Neural cell (in vitro differentiated cells): ENCODE measurements at regions not wholly inside any gene's neighbourhood (a gene's known extent, or its start where the extent isn't known, plus 50 kb on each side); places are given as distances from the start of the nearest gene placed in this dataset.

Experiments
- H2AFZ ChIP-seq: fragments of 200-600, 300-800 bp; sonication (generic), shearing (Covaris generic); 2 replicates; pipeline ENCODE4 v1.6.0; 2014; ENCODE audit warnings: low read depth, mild to moderate bottlenecking, antibody characterized with exemption, low read length, moderate library complexity
- H3F3A ChIP-seq: fragments of 200-600 bp; shearing (Covaris generic); 2 replicates; pipeline ENCODE4 v1.6.1; 2016; ENCODE audit warnings: mild to moderate bottlenecking, moderate library complexity, mixed read lengths, antibody characterized with exemption, low read length; ENCODE audit not compliant: insufficient read depth, poor library complexity, severe bottlenecking
- H3K27ac ChIP-seq: fragments of 200-600, 300-800 bp; sonication (generic), shearing (Covaris generic); 2 replicates; pipeline ENCODE4 v1.5.1; 2014; ENCODE audit warnings: mild to moderate bottlenecking, low read length, moderate library complexity
- H3K27me3 ChIP-seq: fragments of 300-800, 200-600 bp; sonication (generic), shearing (Covaris generic); 2 replicates; pipeline ENCODE4 v1.6.0; 2014; ENCODE audit warnings: mild to moderate bottlenecking, low read depth, low read length, moderate library complexity; ENCODE audit not compliant: insufficient read depth
- H3K36me3 ChIP-seq: fragments of 300-800, 200-600 bp; sonication (generic), shearing (Covaris generic); 2 replicates; pipeline ENCODE4 v1.5.1; 2014; ENCODE audit warnings: mild to moderate bottlenecking, antibody characterized with exemption, low read length, moderate library complexity; ENCODE audit not compliant: insufficient read depth
- H3K4me2 ChIP-seq: fragments of 300-800, 200-600 bp; sonication (generic), shearing (Covaris generic); 2 replicates; pipeline ENCODE4 v1.6.0; 2014; ENCODE audit warnings: mild to moderate bottlenecking, low read length
- H3K4me3 ChIP-seq: fragments of 300-800, 200-600 bp; sonication (generic), shearing (Covaris generic); 2 replicates; pipeline ENCODE4 v1.5.1; 2014; ENCODE audit warnings: mild to moderate bottlenecking, low read length, moderate library complexity
- H3K79me2 ChIP-seq: fragments of 200-600 bp; shearing (Covaris generic); replicated peaks from 2 replicates; pipeline ENCODE4 v1.6.0; 2014; ENCODE audit warnings: mild to moderate bottlenecking, low read length, moderate library complexity; ENCODE audit not compliant: insufficient read depth
- H3K9ac ChIP-seq: fragments of 300-800, 200-600 bp; sonication (generic), shearing (Covaris generic); 2 replicates; pipeline ENCODE4 v1.6.1; 2016; ENCODE audit warnings: mild to moderate bottlenecking, low read length, mixed read lengths
- H3K9me2 ChIP-seq: fragments of 200-600 bp; shearing (Covaris generic); 2 replicates; pipeline ENCODE4 v1.6.1; 2016; ENCODE audit warnings: mild to moderate bottlenecking, low read length, mixed read lengths; ENCODE audit not compliant: insufficient read depth
- H3K9me3 ChIP-seq: fragments of 200-600, 300-800 bp; sonication (generic), shearing (Covaris generic); 2 replicates; pipeline ENCODE4 v1.6.1; 2016; ENCODE audit warnings: mild to moderate bottlenecking, mixed run types, low read length, moderate library complexity, mixed read lengths
- H4K20me1 ChIP-seq: fragments of 200-600 bp; shearing (Covaris generic); 2 replicates; pipeline ENCODE4 v1.6.1; 2016; ENCODE audit warnings: mild to moderate bottlenecking, mixed run types; ENCODE audit not compliant: insufficient read depth
- CTCF ChIP-seq: fragments of 450-650 bp; IDR thresholded peaks from 2 replicates; pipeline ENCODE4 v1.5.1; 2014; ENCODE audit warnings: antibody characterized with exemption, mild to moderate bottlenecking, moderate library complexity; ENCODE audit not compliant: poor library complexity, severe bottlenecking
- EP300 ChIP-seq: fragments of 450-650 bp; conservative IDR thresholded peaks from 2 replicates; pipeline ENCODE4 v1.6.1; 2014; ENCODE audit warnings: antibody characterized with exemption, mild to moderate bottlenecking, moderate library complexity; ENCODE audit not compliant: poor library complexity, severe bottlenecking
- EZH2 ChIP-seq: fragments of 200-600, 300-800 bp; shearing (Covaris generic), sonication (generic); IDR thresholded peaks from 2 replicates; pipeline ENCODE4 v1.6.1; 2014; ENCODE audit warnings: antibody characterized with exemption, low read length, borderline replicate concordance, mild to moderate bottlenecking; ENCODE audit not compliant: insufficient read depth, poor library complexity, severe bottlenecking
- MXI1 ChIP-seq: fragments of 450-650 bp; conservative IDR thresholded peaks from 2 replicates; pipeline ENCODE4 v1.6.1; 2014; ENCODE audit warnings: antibody characterized with exemption, mild to moderate bottlenecking; ENCODE audit not compliant: poor library complexity, severe bottlenecking
- POLR2AphosphoS5 ChIP-seq: IDR thresholded peaks from 2 replicates; pipeline ENCODE4 v1.6.1; 2012
- RAD21 ChIP-seq: fragments of 450-650 bp; conservative IDR thresholded peaks from 2 replicates; pipeline ENCODE4 v1.6.1; 2014; ENCODE audit warnings: antibody characterized with exemption, mild to moderate bottlenecking, moderate library complexity
- REST ChIP-seq: IDR thresholded peaks from 2 replicates; pipeline ENCODE4 v1.6.1; 2012; ENCODE audit warnings: borderline replicate concordance
- SMC3 ChIP-seq: fragments of 450-650 bp; conservative IDR thresholded peaks from 2 replicates; pipeline ENCODE4 v1.6.1; 2014; ENCODE audit warnings: antibody characterized with exemption, mild to moderate bottlenecking, moderate library complexity; ENCODE audit not compliant: poor library complexity
- TAF1 ChIP-seq: IDR thresholded peaks from 2 replicates; pipeline ENCODE4 v1.6.1; 2012; ENCODE audit warnings: low read depth

GRCh38 chr20:55641497-55641896, 363.8 kb downstream of the CBLN4 start:
- no peaks in the 10 kb centered on the region for H3K27me3 ChIP-seq

GRCh38 chr20:55635870-55636269, 369.4 kb downstream of the CBLN4 start:
- H3K4me2 ChIP-seq = no peak overlapping the region
- no peaks in the 10 kb centered on the region for H3K79me2 ChIP-seq
- H3K36me3 ChIP-seq = no peaks in the 10 kb centered on the region
- no peak for TF ChIP-seq MXI1
- no peak for TF ChIP-seq REST
- TF ChIP-seq RAD21 = no peak
- no peak for TF ChIP-seq SMC3
- no peak overlapping the region for H3K4me3 ChIP-seq
- H3K9me2 ChIP-seq = no peaks in the 10 kb centered on the region
- H3K27ac ChIP-seq = no peak overlapping the region
- no peak overlapping the region for H3K9ac ChIP-seq
- H2AFZ ChIP-seq = no peak overlapping the region
- no peaks in the 10 kb centered on the region for H3K9me3 ChIP-seq
- H4K20me1 ChIP-seq = no peaks in the 10 kb centered on the region
- H3F3A ChIP-seq = no peaks in the 10 kb centered on the region
- H3K27me3 ChIP-seq = no peaks in the 10 kb centered on the region

More at GRCh38 chr20:55641497-55641896, 363.8 kb downstream of the CBLN4 start:
- Histone ChIP-seq H3K9me2 (no peaks in the 10 kb centered on the region), H2AFZ (no peak overlapping the region), H3K4me3 (no peak overlapping the region), H3K9me3 (no peaks in the 10 kb centered on the region), H3K36me3 (no peaks in the 10 kb centered on the region), H3K27ac (no peak overlapping the region), H3K9ac (no peak overlapping the region), H3K79me2 (no peaks in the 10 kb centered on the region), H4K20me1 (no peaks in the 10 kb centered on the region), H3K4me2 (no peak overlapping the region), H3F3A (no peaks in the 10 kb centered on the region)
- TF ChIP-seq REST = no peak
- no peak for TF ChIP-seq MXI1
- TF ChIP-seq RAD21 = no peak
- no peak for TF ChIP-seq CTCF
- no peak for TF ChIP-seq EP300
- no peak for TF ChIP-seq SMC3
- TF ChIP-seq TAF1 = no peak
- TF ChIP-seq EZH2 = no peak
- no peak for TF ChIP-seq POLR2AphosphoS5
